Heart left ventricle (tissue), 13 donors: ENCODE measurements at regions not wholly inside any gene's neighbourhood (a gene's known extent, or its start where the extent isn't known, plus 50 kb on each side); places are given as distances from the start of the nearest gene placed in this dataset.

Source experiments
- POLR2A ChIP-seq, 2 donors: fragments of 450-650 bp; IDR thresholded peaks; one replicate each; pipeline ENCODE4 v1.6.1; 2017; ENCODE audit warnings: antibody characterized with exemption in 2 of 2, mild to moderate bottlenecking in 2 of 2, moderate library complexity in 2 of 2
- TF ChIP-seq, protein P1 (sequence below), 12 donors: fragments of 200-600 bp; sonication (generic) in 4 of 12; IDR thresholded peaks; one replicate each; pipeline versions ENCODE4 v1.5.0 to v1.8.0; 2018 to 2022; ENCODE audit warnings: antibody characterized with exemption in 12 of 12, mild to moderate bottlenecking in 5 of 12
- donor health status: ischemic (EF 13 %, LVEDD 7.1; RV severe dilation, severe dysfunction).
- donor health status: DM: no; HTN: yes; CAD: no.
- donor health status: DM: no; HTN: no; CAD: no.
- donor health status: ischemic (EF 25% LVEDD 6.9; RV normal size, moderate dysfunction).
- donor health status: ischemic (EF 25% LVEDD 5.7; RV mildly dilated, moderate dysfunction).
- donor health status: ischemic (EF 35%, LVEDD 5.7; RV mildly dilated, moderate dysfunction).
- donor health status: nonischemic (EF 11% LVEDD 7.7; RV severe dilation, severe dysfunction).
- donor health status: DM: yes; HTN: yes; CAD: no.
- donor health status: PGD.
- donor health status: ischemic (EF 29% LVEDD 5.4; RV normal size, mild dysfunction).
- donor health status: nonischemic (EF 23%, LVEDD 6.1; RV moderate dilation, normal function).

DNA sequence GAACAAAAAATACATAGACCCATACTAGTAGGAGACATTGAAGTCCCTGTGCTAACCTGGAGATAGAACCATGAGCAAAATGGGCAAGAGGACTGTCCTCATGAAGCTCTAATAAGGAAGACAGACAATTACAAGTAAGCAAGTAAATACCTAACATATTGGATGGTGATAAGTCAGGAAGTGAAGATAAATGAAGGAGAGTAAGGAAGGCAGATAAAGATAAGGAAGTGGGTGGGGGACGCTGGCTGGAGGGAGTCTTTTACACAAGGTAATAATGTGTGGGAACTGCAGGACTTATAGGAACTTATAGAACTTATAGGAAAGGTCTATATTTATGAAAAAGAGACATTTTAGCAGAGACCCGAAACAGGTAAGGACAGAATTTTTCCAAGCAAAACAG is 148.9 kb upstream of the ABI3BP start:
- TF ChIP-seq, protein P1, sequence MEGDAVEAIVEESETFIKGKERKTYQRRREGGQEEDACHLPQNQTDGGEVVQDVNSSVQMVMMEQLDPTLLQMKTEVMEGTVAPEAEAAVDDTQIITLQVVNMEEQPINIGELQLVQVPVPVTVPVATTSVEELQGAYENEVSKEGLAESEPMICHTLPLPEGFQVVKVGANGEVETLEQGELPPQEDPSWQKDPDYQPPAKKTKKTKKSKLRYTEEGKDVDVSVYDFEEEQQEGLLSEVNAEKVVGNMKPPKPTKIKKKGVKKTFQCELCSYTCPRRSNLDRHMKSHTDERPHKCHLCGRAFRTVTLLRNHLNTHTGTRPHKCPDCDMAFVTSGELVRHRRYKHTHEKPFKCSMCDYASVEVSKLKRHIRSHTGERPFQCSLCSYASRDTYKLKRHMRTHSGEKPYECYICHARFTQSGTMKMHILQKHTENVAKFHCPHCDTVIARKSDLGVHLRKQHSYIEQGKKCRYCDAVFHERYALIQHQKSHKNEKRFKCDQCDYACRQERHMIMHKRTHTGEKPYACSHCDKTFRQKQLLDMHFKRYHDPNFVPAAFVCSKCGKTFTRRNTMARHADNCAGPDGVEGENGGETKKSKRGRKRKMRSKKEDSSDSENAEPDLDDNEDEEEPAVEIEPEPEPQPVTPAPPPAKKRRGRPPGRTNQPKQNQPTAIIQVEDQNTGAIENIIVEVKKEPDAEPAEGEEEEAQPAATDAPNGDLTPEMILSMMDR (IDR thresholded peaks at IDR 0.05): no peak
- TF ChIP-seq POLR2A (IDR thresholded peaks at IDR 0.05): no peak
